Mesenchymal stem cell (in vitro differentiated cells and primary cell): ENCODE measurements at regions not wholly inside any gene's neighbourhood (a gene's known extent, or its start where the extent isn't known, plus 50 kb on each side); places are given as distances from the start of the nearest gene placed in this dataset.
A peak's percentile ranks its signal among the peaks of the same experiment; 100 is the strongest.
"Not testable (repeated sequence)": the region's sequence is repeated elsewhere in the genome, so short reads cannot be mapped to it uniquely, and the experiment has no call there.

Source experiments
- DNase-seq: peaks from one replicate; pipeline ENCODE4 v3.0.0-alpha.2; 2013
- H2AFZ ChIP-seq: one replicate; pipeline ENCODE4 v1.6.1; 2013; ENCODE audit warnings: low read depth, mild to moderate bottlenecking, control low read depth, inconsistent platforms, low read length, moderate library complexity
- H2AK5ac ChIP-seq: 2 replicates; pipeline ENCODE4 v1.6.1; 2013; ENCODE audit warnings: low read length, moderate library complexity, mild to moderate bottlenecking, inconsistent platforms; ENCODE audit not compliant: severe bottlenecking
- H2BK120ac ChIP-seq: one replicate; pipeline ENCODE4 v1.6.1; 2013; ENCODE audit warnings: low read depth, mild to moderate bottlenecking, inconsistent platforms, low read length, moderate library complexity
- H2BK12ac ChIP-seq, 2 experiments: one replicate each; pipeline ENCODE4 v1.6.1; 2013; ENCODE audit warnings: inconsistent platforms in 2 of 2, low read length in 2 of 2, mild to moderate bottlenecking in 2 of 2, moderate library complexity in 2 of 2, control low read depth in 1 of 2
- H2BK15ac ChIP-seq: one replicate; pipeline ENCODE4 v1.6.1; 2013; ENCODE audit warnings: mild to moderate bottlenecking, low read depth, inconsistent platforms; ENCODE audit not compliant: poor library complexity, severe bottlenecking
- H2BK5ac ChIP-seq: 2 replicates; pipeline ENCODE4 v1.6.1; 2013; ENCODE audit warnings: low read depth, mild to moderate bottlenecking, low read length, control low read depth, inconsistent platforms; ENCODE audit not compliant: poor library complexity, severe bottlenecking
- H3K14ac ChIP-seq, 2 experiments: one replicate each; pipeline ENCODE4 v1.6.1; 2013; ENCODE audit warnings: inconsistent platforms in 2 of 2, low read length in 2 of 2, control low read depth in 1 of 2, mild to moderate bottlenecking in 1 of 2, moderate library complexity in 1 of 2
- H3K18ac ChIP-seq, 2 experiments: one replicate each; pipeline ENCODE4 v1.6.1; 2013; ENCODE audit warnings: inconsistent platforms in 2 of 2, low read length in 2 of 2, control low read depth in 1 of 2, low read depth in 1 of 2, mild to moderate bottlenecking in 1 of 2
- H3K23ac ChIP-seq, 2 experiments: one replicate each; pipeline ENCODE4 v1.6.1; 2013; ENCODE audit warnings: inconsistent platforms in 2 of 2, low read length in 2 of 2, mild to moderate bottlenecking in 2 of 2, moderate library complexity in 2 of 2, control low read depth in 1 of 2
- H3K27ac ChIP-seq: 2 replicates; pipeline ENCODE4 v1.5.1; 2013; ENCODE audit warnings: mild to moderate bottlenecking, moderate library complexity, low read length, control low read depth, inconsistent platforms; ENCODE audit not compliant: poor library complexity, severe bottlenecking
- H3K27me3 ChIP-seq, 2 experiments: 2 replicates each; pipeline versions ENCODE4 v1.6.1 to v1.7.0; 2013; ENCODE audit warnings: low read length in 2 of 2, mild to moderate bottlenecking in 2 of 2, moderate library complexity in 2 of 2, control low read depth in 1 of 2, inconsistent platforms in 1 of 2; ENCODE audit not compliant: control insufficient read depth in 1 of 2, insufficient read depth in 1 of 2
- H3K36me3 ChIP-seq, 2 experiments: 2 replicates each; pipeline versions ENCODE4 v1.6.1 to v1.7.0; 2013; ENCODE audit warnings: low read length in 2 of 2, control low read depth in 1 of 2, inconsistent platforms in 1 of 2, low read depth in 1 of 2, mild to moderate bottlenecking in 1 of 2; ENCODE audit not compliant: insufficient read depth in 2 of 2, control insufficient read depth in 1 of 2
- H3K4ac ChIP-seq, 2 experiments: one replicate each; pipeline ENCODE4 v1.6.1; 2013; ENCODE audit warnings: inconsistent platforms in 2 of 2, low read length in 2 of 2, mild to moderate bottlenecking in 2 of 2, moderate library complexity in 2 of 2, control low read depth in 1 of 2, low read depth in 1 of 2
- H3K4me1 ChIP-seq: 2 replicates; pipeline ENCODE4 v1.6.1; 2013; ENCODE audit warnings: low read depth, low read length, control low read depth; ENCODE audit not compliant: control insufficient read depth, insufficient read depth
- H3K4me2 ChIP-seq: 2 replicates; pipeline ENCODE4 v1.6.1; 2013; ENCODE audit warnings: low read length, mild to moderate bottlenecking, inconsistent platforms; ENCODE audit not compliant: poor library complexity, severe bottlenecking
- H3K4me3 ChIP-seq, 2 experiments: 2 replicates each; pipeline versions ENCODE4 v1.5.1 to v1.7.0; 2013; ENCODE audit warnings: low read length in 2 of 2, mild to moderate bottlenecking in 2 of 2, control low read depth in 1 of 2, low read depth in 1 of 2; ENCODE audit not compliant: insufficient read depth in 1 of 2
- H3K79me1 ChIP-seq: replicated peaks from 2 replicates; pipeline ENCODE4 v1.6.1; 2013; ENCODE audit warnings: mild to moderate bottlenecking, control low read depth, low read length, inconsistent platforms; ENCODE audit not compliant: poor library complexity, severe bottlenecking
- H3K9ac ChIP-seq: 2 replicates; pipeline ENCODE4 v1.7.0; 2013; ENCODE audit warnings: mild to moderate bottlenecking, low read length, moderate library complexity
- H3K9me3 ChIP-seq: 2 replicates; pipeline ENCODE4 v1.7.0; 2013; ENCODE audit warnings: mild to moderate bottlenecking, low read length; ENCODE audit not compliant: control insufficient read depth
- H4K8ac ChIP-seq: one replicate; pipeline ENCODE4 v1.6.1; 2013; ENCODE audit warnings: inconsistent platforms, mild to moderate bottlenecking, low read length, moderate library complexity
- H4K91ac ChIP-seq: one replicate; pipeline ENCODE4 v1.6.1; 2013; ENCODE audit warnings: mild to moderate bottlenecking, low read length, inconsistent platforms
- WGBS: methylation state at CpG from one replicate; pipeline ENCODE4 v1.1.7; 2013; ENCODE audit warnings: mixed read lengths; 5-methylcytosine and 5-hydroxymethylcytosine counted together

DNA sequence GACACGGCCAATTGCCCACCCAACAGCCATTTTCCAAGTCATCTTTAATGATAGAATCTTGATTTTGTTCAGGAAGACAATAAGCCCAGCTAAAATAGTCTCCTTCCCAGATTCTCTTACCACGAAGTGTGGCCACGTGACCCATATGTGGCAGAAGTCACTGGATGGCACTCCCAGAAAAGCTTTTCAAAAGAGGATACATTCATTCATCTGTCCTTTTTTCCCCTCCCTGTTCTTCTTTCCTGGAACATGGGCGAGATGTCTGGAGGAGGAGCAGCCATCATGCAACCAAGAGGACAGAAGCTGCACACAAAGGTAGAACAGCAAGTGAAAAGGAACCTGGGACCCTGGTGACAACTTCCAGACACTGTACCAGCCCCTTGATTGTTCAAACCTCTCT lies 174.7 kb downstream of the UACA start:
- H2AK5ac ChIP-seq, result no peak overlapping the region
- no peak overlapping the region for H3K27ac ChIP-seq
- H3K79me1 ChIP-seq, result no peaks in the 10 kb centered on the region
- no peak overlapping the region for H2AFZ ChIP-seq
- H4K91ac ChIP-seq, result no peak overlapping the region
- peaks cover 0 to 4% of the 10 kb centered on the region in 2 experiments for H3K36me3 ChIP-seq
- H3K4me3 ChIP-seq, result no peak overlapping the region
- DNase-seq, result no peak
- H3K9ac ChIP-seq, result no peak overlapping the region
- no peak overlapping the region for H3K23ac ChIP-seq
- peaks cover 13 to 60% of the 10 kb centered on the region in 2 experiments for H3K27me3 ChIP-seq
- H3K4me1 ChIP-seq, result peaks cover 11% of the 10 kb centered on the region
- no peak overlapping the region for H2BK5ac ChIP-seq
- H2BK15ac ChIP-seq, result no peak overlapping the region
- H2BK120ac ChIP-seq, result no peak overlapping the region
- WGBS, result 98% methylated on average over 4 of the region's 4 CpGs
- H4K8ac ChIP-seq, result no peak overlapping the region
- H3K18ac ChIP-seq, result no peak overlapping the region
- H2BK12ac ChIP-seq, result no peak overlapping the region
- no peak overlapping the region for H3K4ac ChIP-seq
- H3K9me3 ChIP-seq, result peaks cover 13% of the 10 kb centered on the region
- no peak overlapping the region for H3K4me2 ChIP-seq
- H3K14ac ChIP-seq, result no peak overlapping the region

DNA sequence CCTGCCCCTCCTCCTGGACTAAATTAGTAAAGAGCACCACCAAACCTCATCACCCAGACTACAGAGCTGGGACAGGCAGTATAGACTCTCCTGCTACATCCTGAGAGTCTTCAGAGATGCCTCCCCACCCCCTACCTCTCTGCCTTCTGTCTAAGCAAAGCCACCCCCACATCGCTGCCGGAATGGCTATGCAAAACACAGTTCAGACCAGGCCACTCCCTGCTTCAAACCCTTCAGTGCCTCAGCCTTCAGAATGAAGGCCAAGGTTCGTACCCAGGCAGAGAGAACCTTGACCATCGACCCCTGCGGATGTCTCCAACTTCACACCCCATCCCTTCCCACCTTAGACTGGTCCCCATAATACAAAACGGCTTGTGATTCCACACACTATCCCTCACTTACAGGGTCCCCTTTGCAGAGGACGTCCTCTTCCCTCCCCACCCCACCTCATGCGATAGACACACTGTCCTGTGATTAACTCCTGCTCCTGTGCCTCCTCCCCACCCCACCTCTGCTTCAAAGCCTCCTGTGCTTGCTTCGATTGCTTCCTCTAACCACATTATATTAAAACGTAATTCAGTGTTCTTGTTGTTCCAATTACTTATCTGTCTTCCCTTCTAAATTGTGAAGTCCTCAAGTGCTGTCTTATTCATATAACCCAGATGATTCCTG lies 175.3 kb downstream of the UACA start:
- Histone ChIP-seq H3K9me3 (peaks cover 8% of the 10 kb centered on the region), H3K14ac (no peak overlapping the region), H3K27ac (no peak overlapping the region), H3K4me2 (no peak overlapping the region), H4K8ac (no peak overlapping the region), H2BK5ac (no peak overlapping the region), H4K91ac (no peak overlapping the region), H2AFZ (no peak overlapping the region), H3K4me3 (no peak overlapping the region), H3K27me3 (peaks cover 13 to 62% of the 10 kb centered on the region in 2 experiments), H3K4ac (no peak overlapping the region), H2AK5ac (no peak overlapping the region), H3K23ac (no peak overlapping the region), H2BK120ac (no peak overlapping the region), H3K18ac (no peak overlapping the region), H2BK15ac (peak overlapping the region; percentile 90), H2BK12ac (no peak overlapping the region), H3K79me1 (no peaks in the 10 kb centered on the region), H3K4me1 (peaks cover 11% of the 10 kb centered on the region), H3K36me3 (peaks cover 0 to 4% of the 10 kb centered on the region in 2 experiments), H3K9ac (no peak overlapping the region)
- no peak for DNase-seq
- 93% methylated on average over 10 of the region's 10 CpGs for WGBS

DNA sequence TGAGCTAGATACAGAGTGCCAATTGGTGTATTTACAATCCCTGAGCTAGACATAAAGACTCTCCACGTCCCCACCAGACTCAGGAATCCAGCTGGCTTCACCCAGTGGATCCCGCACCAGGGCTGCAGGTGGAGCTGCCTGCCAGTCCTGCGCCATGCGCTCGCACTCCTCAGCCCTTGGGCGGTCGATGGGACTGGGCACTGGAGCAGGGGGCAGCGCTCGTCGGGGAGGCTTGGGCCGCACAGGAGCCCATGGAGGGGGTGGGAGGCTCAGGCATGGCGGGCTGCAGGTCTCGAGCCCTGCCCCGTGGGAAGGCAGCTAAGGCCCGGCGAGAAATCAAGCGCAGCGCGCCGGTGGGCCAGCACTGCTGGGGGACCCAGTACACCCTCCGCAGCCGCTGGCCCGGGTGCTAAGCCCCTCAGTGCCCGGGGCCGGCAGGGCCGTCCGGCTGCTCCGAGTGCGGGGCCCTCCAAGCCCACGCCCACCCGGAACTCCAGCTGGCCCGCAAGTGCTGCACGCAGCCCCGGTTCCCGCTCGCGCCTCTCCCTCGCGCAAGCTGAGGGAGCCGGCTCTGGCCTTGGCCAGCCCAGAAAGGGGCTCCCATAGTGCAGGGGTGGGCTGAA lies 176.2 kb downstream of the UACA start:
- not testable (repeated sequence) for H4K8ac ChIP-seq, H2BK120ac ChIP-seq, H3K4me2 ChIP-seq, H2BK5ac ChIP-seq, H3K36me3 ChIP-seq, H2BK12ac ChIP-seq, H4K91ac ChIP-seq, H3K14ac ChIP-seq, H3K9me3 ChIP-seq, DNase-seq, H3K9ac ChIP-seq, H3K79me1 ChIP-seq, H2AK5ac ChIP-seq, H2AFZ ChIP-seq, H3K4me3 ChIP-seq, H2BK15ac ChIP-seq, H3K4ac ChIP-seq, H3K23ac ChIP-seq, H3K27ac ChIP-seq, H3K18ac ChIP-seq
- Histone ChIP-seq H3K4me1 (peaks cover 11% of the 10 kb centered on the region), H3K27me3 (peaks cover 19 to 68% of the 10 kb centered on the region in 2 experiments)
- 98% methylated on average over 38 of the region's 40 CpGs for WGBS

DNA sequence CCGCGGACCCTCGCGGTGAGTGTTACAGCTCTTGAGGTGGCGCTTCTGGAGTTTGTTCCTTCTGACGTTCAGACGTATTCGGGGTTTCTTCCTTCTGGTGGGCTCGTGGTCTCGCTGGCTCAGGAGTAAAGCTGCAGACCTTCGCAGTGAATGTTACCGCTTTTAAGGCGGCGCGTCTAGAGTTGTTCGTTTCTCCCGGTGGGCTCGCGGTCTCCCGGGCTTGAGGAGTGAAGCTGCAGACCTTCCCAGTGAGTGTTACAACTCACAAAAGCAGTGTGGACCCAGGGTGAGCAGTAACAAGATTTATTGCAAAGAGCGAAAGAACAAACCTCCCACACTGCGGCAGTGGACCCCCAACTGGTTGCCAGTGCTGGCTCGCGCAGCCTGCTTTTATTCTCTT lies 177.1 kb downstream of the UACA start:
- H2BK12ac ChIP-seq, result no peak overlapping the region
- WGBS, result 98% methylated on average over 24 of the region's 24 CpGs
- no peak overlapping the region for H2AFZ ChIP-seq
- no peak overlapping the region for H3K27ac ChIP-seq
- H3K36me3 ChIP-seq, result peaks cover 0 to 4% of the 10 kb centered on the region in 2 experiments
- H3K4me3 ChIP-seq, result no peak overlapping the region
- no peak overlapping the region for H2AK5ac ChIP-seq
- H4K91ac ChIP-seq, result no peak overlapping the region
- H3K9me3 ChIP-seq, result peaks cover 5% of the 10 kb centered on the region
- H3K23ac ChIP-seq, result no peak overlapping the region
- H4K8ac ChIP-seq, result no peak overlapping the region
- H2BK15ac ChIP-seq, result no peak overlapping the region
- no peak overlapping the region for H2BK5ac ChIP-seq
- H3K18ac ChIP-seq, result no peak overlapping the region
- H3K9ac ChIP-seq, result no peak overlapping the region
- H3K4me2 ChIP-seq, result no peak overlapping the region
- H3K27me3 ChIP-seq, result peaks cover 28 to 76% of the 10 kb centered on the region in 2 experiments
- no peak overlapping the region for H2BK120ac ChIP-seq
- H3K14ac ChIP-seq, result no peak overlapping the region
- no peak overlapping the region for H3K4ac ChIP-seq
- DNase-seq, result no peak
- no peaks in the 10 kb centered on the region for H3K79me1 ChIP-seq
- peaks cover 11% of the 10 kb centered on the region for H3K4me1 ChIP-seq
